ENCODE measurements at regions not wholly inside any gene's neighbourhood (a gene's known extent, or its start where the extent isn't known, plus 50 kb on each side); places are given as distances from the start of the nearest gene placed in this dataset.

DNA sequence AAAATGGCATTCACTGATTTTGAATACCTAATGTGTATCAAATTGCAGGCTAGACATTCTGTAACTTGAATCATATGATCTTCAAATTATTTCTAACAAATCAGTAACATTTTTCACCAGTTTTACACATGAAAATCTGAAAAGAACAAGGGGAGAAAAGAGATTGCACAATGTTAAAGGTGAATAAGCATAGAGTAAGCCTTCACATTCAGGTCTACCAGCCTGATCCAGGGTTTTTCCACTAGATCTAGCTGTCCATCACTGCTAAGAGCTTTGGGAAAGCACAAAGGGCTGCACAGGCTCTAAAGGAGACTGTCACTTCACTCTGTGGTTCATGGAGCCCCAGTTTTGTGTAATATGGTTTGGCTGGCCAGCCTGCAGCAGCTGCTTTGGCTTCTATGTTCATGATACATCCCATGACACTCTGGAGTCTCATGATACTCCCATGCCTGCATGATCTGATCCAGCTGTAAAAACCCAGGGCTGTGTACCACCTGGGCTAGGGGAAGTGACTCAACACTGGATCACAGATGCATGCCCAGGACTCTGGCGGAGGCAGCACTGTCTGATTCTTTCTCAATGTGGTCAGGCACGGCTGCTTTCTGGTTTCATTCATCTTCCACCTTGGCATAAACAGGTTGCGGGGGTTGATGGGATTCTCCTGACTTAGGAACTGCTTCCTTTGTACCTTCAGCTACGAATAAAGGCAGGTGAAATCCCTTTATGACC is 859.7 kb downstream of the GALC start:
- no peak for ATAC-seq
- Mint-ChIP-seq H3K4me3 (no peak overlapping the region), H3K36me3 (no peaks in the 10 kb centered on the region), H3K4me1 (no peaks in the 10 kb centered on the region), H3K27ac (no peak overlapping the region), H3K9me3 (ENCODE audit: low read depth) (peaks cover 7% of the 10 kb centered on the region), H3K27me3 (no peaks in the 10 kb centered on the region)
- CTCF ChIA-PET = no interaction called here
- DNase-seq = no peak

DNA sequence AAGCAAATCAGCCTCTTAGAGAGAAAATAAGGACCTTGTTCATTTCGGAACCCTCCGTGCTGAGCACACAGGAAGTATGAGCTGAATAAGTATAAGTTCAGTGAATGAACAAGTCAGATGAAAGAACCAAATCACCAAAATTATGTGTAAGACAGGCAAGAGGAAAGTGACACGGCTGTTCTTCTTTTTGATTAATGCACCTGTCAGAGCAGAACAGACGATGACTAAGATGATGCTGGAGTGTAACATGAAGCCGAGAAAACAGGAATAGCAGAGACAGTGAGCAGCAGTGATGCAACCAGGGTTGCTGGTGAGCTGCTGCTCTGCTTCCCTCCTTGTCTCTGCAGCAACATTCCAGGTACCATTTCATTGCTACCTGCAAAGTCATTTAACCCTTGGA is 861.1 kb downstream of the GALC start:
- Mint-ChIP-seq H3K36me3 (no peaks in the 10 kb centered on the region), H3K9me3 (ENCODE audit: low read depth) (peaks cover 7% of the 10 kb centered on the region), H3K27ac (no peak overlapping the region), H3K4me3 (no peak overlapping the region), H3K4me1 (no peaks in the 10 kb centered on the region), H3K27me3 (no peaks in the 10 kb centered on the region)
- CTCF ChIA-PET = no interaction called here
- no peak for ATAC-seq
- no peak for DNase-seq

DNA sequence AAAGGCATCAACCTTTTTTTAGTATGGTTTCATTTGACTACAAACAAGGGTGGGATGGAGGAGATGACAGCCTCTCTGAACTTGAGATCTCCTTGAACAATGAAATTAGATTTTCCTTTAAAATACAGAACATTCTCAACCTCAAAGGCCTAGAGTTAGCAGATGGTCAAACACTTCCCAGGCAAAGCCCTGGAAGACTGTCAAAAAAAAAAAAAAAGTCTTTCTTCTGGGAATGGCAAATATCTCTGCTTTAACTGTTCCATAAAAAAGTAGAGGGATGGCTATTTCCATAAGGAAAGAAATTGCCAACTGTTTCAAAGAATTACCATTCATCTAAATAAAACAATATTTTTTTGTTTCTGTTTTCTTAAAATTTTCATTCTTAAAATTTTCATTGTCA is 870.8 kb downstream of the GALC start:
- Mint-ChIP-seq H3K36me3 (no peaks in the 10 kb centered on the region), H3K27ac (no peak overlapping the region), H3K4me1 (no peaks in the 10 kb centered on the region), H3K9me3 (ENCODE audit: low read depth) (no peaks in the 10 kb centered on the region), H3K4me3 (no peak overlapping the region), H3K27me3 (no peaks in the 10 kb centered on the region)
- DNase-seq (no peak), ATAC-seq (no peak)
- CTCF ChIA-PET = no interaction called here

DNA sequence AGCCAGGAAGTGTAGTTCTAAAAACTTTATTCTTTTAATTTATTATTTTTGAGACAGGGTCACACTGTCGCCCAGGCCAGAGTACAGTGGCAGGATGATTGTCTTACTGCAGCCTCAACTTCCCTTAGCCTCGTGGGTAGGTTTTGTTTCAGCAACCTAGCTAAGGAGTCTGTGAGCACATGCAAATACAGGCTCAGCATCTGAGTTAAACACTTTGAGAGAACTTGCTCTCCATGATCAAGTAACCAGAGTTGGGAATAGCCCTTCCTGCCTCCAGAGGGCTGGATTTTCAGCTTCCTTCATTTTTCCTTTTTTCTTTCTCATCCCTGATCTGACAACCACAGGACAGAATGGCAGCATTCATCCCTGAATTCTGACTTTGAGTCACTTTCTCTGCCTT is 871.3 kb downstream of the GALC start:
- DNase-seq = no peak
- no peak for ATAC-seq
- H3K36me3 Mint-ChIP-seq = no peaks in the 10 kb centered on the region
- H3K9me3 Mint-ChIP-seq (ENCODE audit: low read depth) = no peaks in the 10 kb centered on the region
- H3K27me3 Mint-ChIP-seq = no peaks in the 10 kb centered on the region
- H3K4me1 Mint-ChIP-seq = no peaks in the 10 kb centered on the region
- CTCF ChIA-PET = no interaction called here
- no peak overlapping the region for H3K4me3 Mint-ChIP-seq
- H3K27ac Mint-ChIP-seq = no peak overlapping the region

DNA sequence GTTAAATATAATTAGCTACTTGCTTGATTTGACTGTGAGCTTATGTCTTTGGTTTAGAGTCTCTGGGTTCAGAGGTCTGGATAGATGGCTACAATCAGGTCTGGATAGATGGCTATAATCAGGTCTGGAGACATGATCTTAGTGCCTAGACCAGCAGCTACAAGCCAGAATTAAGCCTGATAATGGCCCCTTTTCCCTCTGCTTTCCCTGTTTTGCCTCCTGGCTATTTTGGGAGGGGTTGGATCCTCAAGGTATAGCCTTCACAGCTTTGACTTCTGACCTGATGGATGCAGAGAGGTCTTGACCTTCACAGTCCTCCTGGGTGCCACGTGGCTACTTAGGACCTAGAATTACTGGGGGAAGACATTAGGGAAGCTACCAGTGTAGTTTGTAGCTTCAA is 877.7 kb downstream of the GALC start:
- H3K27me3 Mint-ChIP-seq = no peaks in the 10 kb centered on the region
- no peak overlapping the region for H3K27ac Mint-ChIP-seq
- peaks cover 6% of the 10 kb centered on the region for H3K9me3 Mint-ChIP-seq (ENCODE audit: low read depth)
- no peaks in the 10 kb centered on the region for H3K4me1 Mint-ChIP-seq
- DNase-seq (no peak), ATAC-seq (no peak)
- CTCF ChIA-PET = no interaction called here
- H3K4me3 Mint-ChIP-seq = no peak overlapping the region
- no peaks in the 10 kb centered on the region for H3K36me3 Mint-ChIP-seq

DNA sequence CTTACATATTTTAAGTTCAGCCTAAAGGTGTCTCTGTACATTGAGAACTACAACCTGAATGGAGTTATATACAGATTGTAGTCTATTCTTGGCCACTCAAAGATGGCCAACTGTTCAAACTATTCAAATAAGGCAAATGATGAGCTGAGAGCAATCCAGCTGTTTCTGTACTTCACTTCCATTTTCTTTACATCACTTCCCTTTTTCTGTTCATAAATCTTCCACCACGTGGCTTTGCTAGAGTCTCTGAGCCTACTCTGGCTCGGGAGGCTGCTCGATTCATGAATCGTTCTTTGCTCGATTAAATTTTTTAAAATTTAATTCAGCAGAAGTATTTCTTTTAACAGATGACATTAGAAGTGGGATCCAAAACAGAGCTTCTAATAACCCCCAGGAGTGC is 879.7 kb downstream of the GALC start:
- Mint-ChIP-seq H3K4me3 (no peak overlapping the region), H3K4me1 (no peaks in the 10 kb centered on the region), H3K27ac (no peak overlapping the region), H3K9me3 (ENCODE audit: low read depth) (peaks cover 6% of the 10 kb centered on the region), H3K27me3 (no peaks in the 10 kb centered on the region), H3K36me3 (no peaks in the 10 kb centered on the region)
- no peak for DNase-seq
- ATAC-seq = no peak
- CTCF ChIA-PET = no interaction called here

DNA sequence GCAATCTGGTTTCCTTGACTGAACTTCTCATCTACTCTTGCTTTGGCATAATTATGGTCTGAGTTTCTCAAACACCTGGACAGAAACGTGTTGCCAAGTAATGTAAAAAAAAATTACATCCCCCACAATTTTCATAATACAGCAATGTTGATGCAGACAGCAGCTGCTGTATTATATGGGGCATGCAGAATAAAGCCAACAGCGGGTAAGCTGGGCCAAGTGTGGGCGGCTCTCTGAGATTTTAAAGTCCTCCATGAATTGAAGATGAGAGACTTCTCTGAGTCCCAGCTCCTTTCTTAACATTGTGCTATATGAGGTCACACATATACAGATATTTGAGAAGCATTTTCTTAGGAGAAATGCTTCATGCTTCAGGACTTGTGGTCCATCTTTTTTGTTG is 881.2 kb downstream of the GALC start:
- H3K4me3 Mint-ChIP-seq = no peak overlapping the region
- CTCF ChIA-PET = no interaction called here
- no peak overlapping the region for H3K27ac Mint-ChIP-seq
- DNase-seq (no peak), ATAC-seq (no peak)
- H3K4me1 Mint-ChIP-seq = no peaks in the 10 kb centered on the region
- peaks cover 8% of the 10 kb centered on the region for H3K9me3 Mint-ChIP-seq (ENCODE audit: low read depth)
- no peaks in the 10 kb centered on the region for H3K36me3 Mint-ChIP-seq
- no peaks in the 10 kb centered on the region for H3K27me3 Mint-ChIP-seq

DNA sequence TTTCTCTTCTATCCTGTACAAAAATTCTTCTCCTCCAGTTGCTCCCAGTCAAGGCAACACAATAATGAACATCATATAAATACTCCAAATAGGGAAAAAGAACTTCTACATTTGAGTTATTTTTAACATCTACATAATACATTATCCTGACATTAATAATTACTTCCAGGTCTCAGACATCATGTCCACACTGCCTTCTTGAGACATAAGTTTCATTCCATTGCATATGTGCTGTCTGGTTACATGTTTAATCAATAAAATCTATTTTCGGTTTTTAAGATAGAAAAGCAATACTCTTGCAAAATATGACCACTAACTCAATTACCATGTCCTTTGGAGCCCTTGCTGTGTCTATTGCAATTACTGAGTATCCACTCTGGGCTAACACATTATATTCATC is 881.9 kb downstream of the GALC start:
- CTCF ChIA-PET = no interaction called here
- Mint-ChIP-seq H3K27ac (no peak overlapping the region), H3K27me3 (no peaks in the 10 kb centered on the region), H3K36me3 (no peaks in the 10 kb centered on the region), H3K9me3 (ENCODE audit: low read depth) (peaks cover 8% of the 10 kb centered on the region), H3K4me1 (no peaks in the 10 kb centered on the region), H3K4me3 (no peak overlapping the region)
- ATAC-seq = no peak
- DNase-seq = no peak

DNA sequence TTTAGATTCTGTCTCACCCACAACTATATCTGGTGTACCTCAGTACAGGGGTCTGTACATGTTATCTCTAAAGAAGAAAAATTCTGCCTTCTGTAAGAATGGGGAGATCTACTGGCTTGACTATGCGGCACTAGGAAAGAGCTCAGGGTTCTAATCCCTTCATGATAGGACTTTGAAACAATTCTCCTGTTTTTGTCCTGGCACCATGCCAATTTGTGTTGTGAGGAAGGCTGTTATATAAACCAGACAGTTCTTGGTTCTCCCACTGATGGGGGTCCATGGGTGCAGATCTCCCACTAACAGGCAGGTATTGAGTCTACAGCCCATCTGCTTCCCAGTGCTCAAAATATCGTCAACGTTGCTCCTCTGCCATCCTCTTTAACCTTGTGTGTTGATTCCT is 883.7 kb downstream of the GALC start:
- no peak overlapping the region for H3K27ac Mint-ChIP-seq
- H3K36me3 Mint-ChIP-seq = no peaks in the 10 kb centered on the region
- no peaks in the 10 kb centered on the region for H3K27me3 Mint-ChIP-seq
- no peaks in the 10 kb centered on the region for H3K4me1 Mint-ChIP-seq
- no peak for ATAC-seq
- DNase-seq = no peak
- no peak overlapping the region for H3K4me3 Mint-ChIP-seq
- H3K9me3 Mint-ChIP-seq (ENCODE audit: low read depth) = peaks cover 8% of the 10 kb centered on the region
- CTCF ChIA-PET = no interaction called here

DNA sequence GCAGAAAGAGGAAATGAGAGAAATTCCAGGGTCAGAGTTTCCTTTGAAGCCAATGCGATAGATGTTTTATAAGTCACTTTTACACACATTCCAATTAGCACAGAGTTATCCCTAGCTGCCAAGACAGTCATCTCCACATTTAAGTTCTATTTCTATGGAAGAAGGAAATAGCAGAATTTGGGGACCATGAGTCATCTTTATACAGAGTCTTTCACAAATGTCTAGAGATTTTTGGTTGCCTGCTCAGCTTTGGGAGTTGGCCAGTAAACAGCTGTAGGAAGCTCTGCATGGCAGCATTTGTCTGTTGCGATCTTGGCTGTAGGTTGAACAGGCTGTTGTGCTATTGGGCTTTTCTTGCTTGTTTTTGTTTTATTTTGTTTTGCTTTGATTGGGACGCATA is 884.3 kb downstream of the GALC start:
- DNase-seq (no peak), ATAC-seq (no peak)
- no peak overlapping the region for H3K4me3 Mint-ChIP-seq
- CTCF ChIA-PET = no interaction called here
- no peaks in the 10 kb centered on the region for H3K27me3 Mint-ChIP-seq
- no peaks in the 10 kb centered on the region for H3K36me3 Mint-ChIP-seq
- no peaks in the 10 kb centered on the region for H3K4me1 Mint-ChIP-seq
- H3K9me3 Mint-ChIP-seq (ENCODE audit: low read depth) = peaks cover 8% of the 10 kb centered on the region
- no peak overlapping the region for H3K27ac Mint-ChIP-seq

DNA sequence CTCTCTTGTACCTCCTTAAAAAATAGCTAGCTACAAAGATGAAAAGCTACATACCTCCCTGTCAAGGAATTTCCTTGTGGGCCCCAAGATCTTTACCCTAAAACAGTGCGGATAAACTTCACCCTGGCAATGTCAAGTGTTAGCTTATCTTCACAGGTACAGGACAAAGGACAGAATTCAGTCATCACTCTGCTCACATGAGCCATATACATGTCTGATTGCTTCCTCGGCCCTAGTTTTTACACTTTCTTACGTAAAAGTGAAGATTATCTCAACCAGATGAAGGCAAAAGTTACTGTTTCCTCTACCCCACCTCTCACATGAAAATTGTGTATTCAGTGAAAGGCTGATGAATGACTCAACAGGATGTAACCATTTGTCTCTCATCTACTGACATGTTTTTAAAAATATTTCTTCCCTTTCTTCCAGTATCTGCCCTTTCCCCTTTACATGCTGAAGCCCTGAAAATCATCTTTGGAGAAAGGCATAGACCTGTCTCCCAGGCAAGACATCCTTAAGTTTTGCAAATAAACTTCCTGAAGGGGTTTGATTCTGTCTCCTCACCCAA is 890.1 kb downstream of the GALC start:
- H3K27me3 Mint-ChIP-seq = no peaks in the 10 kb centered on the region
- no peaks in the 10 kb centered on the region for H3K4me1 Mint-ChIP-seq
- CTCF ChIA-PET = no interaction called here
- H3K9me3 Mint-ChIP-seq (ENCODE audit: low read depth) = peaks cover 12% of the 10 kb centered on the region
- ATAC-seq = no peak
- no peak for DNase-seq
- H3K36me3 Mint-ChIP-seq = no peaks in the 10 kb centered on the region
- no peak overlapping the region for H3K27ac Mint-ChIP-seq
- no peak overlapping the region for H3K4me3 Mint-ChIP-seq

DNA sequence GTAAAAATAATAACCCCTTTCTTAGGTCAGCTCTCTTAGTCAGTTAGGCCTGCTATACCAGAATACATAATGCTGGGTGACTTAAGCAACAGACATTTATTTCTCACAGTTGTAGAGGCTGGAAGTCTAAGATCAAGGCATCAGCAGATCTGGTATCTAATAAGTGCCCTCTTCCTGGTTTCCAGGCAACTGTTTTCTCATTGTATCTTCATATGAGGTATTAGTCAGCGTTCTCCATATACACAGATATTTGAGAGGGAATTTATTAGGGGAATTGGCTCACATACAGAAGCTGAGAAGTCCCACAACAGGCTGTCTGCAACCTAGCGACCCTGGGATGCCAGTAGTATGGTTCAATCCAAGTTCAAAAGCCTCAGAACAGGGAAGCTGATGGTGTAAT is 896.0 kb downstream of the GALC start:
- peaks cover 11% of the 10 kb centered on the region for H3K9me3 Mint-ChIP-seq (ENCODE audit: low read depth)
- no peaks in the 10 kb centered on the region for H3K36me3 Mint-ChIP-seq
- no peak for ATAC-seq
- CTCF ChIA-PET = no interaction called here
- H3K27ac Mint-ChIP-seq = no peak overlapping the region
- no peaks in the 10 kb centered on the region for H3K27me3 Mint-ChIP-seq
- H3K4me3 Mint-ChIP-seq = no peak overlapping the region
- no peaks in the 10 kb centered on the region for H3K4me1 Mint-ChIP-seq
- no peak for DNase-seq

DNA sequence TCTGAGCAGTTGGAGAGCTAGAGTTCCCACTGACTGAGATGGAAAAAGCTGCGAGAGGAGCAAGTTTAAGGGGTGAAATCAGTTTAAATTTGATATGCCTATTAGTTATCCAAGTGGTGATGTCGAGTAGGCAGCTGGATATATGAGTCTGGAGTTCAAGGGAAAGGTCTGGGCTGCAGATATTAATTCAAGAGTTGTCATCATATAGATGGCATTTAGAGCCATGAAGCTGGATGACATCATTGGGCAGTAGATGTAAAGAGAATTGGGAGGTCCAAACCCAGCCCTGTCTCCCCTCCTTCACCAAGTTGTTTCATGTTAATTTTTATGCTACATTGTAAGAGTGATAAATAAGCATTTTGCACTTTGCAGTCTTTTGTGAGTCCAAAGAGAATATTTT is 898.1 kb downstream of the GALC start:
- peaks cover 8% of the 10 kb centered on the region for H3K9me3 Mint-ChIP-seq (ENCODE audit: low read depth)
- no peaks in the 10 kb centered on the region for H3K36me3 Mint-ChIP-seq
- CTCF ChIA-PET = no interaction called here
- no peaks in the 10 kb centered on the region for H3K27me3 Mint-ChIP-seq
- no peak overlapping the region for H3K4me3 Mint-ChIP-seq
- DNase-seq (no peak), ATAC-seq (no peak)
- H3K4me1 Mint-ChIP-seq = no peaks in the 10 kb centered on the region
- no peak overlapping the region for H3K27ac Mint-ChIP-seq

DNA sequence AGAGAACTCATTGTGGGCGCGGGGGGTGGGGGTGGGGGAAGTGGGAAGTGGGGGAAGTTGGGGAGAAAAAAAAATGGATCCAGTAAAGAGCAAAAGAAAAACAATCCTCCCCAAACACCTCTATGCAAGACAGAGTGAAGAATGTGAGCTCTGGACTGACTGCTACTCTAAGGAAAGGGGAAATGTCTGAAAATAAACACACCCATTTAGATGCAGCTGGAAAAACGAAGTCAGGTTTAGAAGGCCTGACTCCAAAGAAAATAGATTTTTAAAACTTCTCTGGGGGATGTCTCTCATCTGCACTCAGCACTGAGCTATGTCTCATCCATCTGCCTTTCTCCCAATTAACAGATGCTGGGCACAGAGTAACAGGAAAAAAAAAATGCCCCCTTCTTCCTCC is 904.4 kb downstream of the GALC start:
- H3K4me1 Mint-ChIP-seq = no peaks in the 10 kb centered on the region
- H3K27ac Mint-ChIP-seq = no peak overlapping the region
- CTCF ChIA-PET = no interaction called here
- no peaks in the 10 kb centered on the region for H3K27me3 Mint-ChIP-seq
- no peak for DNase-seq
- H3K36me3 Mint-ChIP-seq = no peaks in the 10 kb centered on the region
- peaks cover 12% of the 10 kb centered on the region for H3K9me3 Mint-ChIP-seq (ENCODE audit: low read depth)
- no peak overlapping the region for H3K4me3 Mint-ChIP-seq
- ATAC-seq = no peak

DNA sequence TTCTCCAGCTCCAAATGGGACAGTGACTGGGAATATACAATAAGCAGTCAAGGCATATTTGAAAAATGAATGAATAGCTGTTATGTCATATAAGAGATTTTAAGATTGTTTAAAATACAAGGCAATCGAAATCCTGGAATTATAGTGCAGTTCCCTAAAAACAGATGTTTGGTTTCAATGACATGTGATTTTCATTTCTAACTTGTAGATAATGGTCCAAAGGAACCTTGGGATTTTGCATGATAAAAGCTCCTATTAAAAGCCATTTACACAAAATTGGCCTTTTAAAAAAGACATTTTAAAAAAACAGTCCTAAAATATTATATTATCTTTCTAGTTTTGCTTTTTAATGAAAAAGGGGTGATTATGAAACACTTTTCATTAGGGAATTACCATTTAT is 905.1 kb downstream of the GALC start:
- DNase-seq (no peak), ATAC-seq (no peak)
- Mint-ChIP-seq H3K27ac (no peak overlapping the region), H3K9me3 (ENCODE audit: low read depth) (peaks cover 8% of the 10 kb centered on the region), H3K27me3 (no peaks in the 10 kb centered on the region), H3K4me1 (no peaks in the 10 kb centered on the region), H3K36me3 (no peaks in the 10 kb centered on the region), H3K4me3 (no peak overlapping the region)
- CTCF ChIA-PET = no interaction called here

Data from activated CD8-positive, alpha-beta memory T cell treated with anti-CD3 and anti-CD28 coated beads, Interleukin-2, amount 10 ng/mL, durations not matched to agents 7 days and 5 days (primary cell).